Epithelial cell of esophagus (primary cell): ENCODE measurements at regions not wholly inside any gene's neighbourhood (a gene's known extent, or its start where the extent isn't known, plus 50 kb on each side); places are given as distances from the start of the nearest gene placed in this dataset.

ENCODE experiments used
- DNase-seq: peaks from one replicate; pipeline ENCODE4 v3.0.0; 2010; ENCODE audit warnings: low read depth
- H3K4me3 ChIP-seq: 2 replicates; pipeline ENCODE4 v1.5.1; 2011; ENCODE audit warnings: mild to moderate bottlenecking, low read length, control low read depth
- TF ChIP-seq, protein P1 (sequence below): IDR thresholded peaks from 2 replicates; pipeline ENCODE4 v1.5.1; 2011; ENCODE audit warnings: low read depth, mild to moderate bottlenecking, low read length, control low read depth, inconsistent platforms; ENCODE audit not compliant: insufficient read depth; ENCODE audit errors: missing control alignments

DNA sequence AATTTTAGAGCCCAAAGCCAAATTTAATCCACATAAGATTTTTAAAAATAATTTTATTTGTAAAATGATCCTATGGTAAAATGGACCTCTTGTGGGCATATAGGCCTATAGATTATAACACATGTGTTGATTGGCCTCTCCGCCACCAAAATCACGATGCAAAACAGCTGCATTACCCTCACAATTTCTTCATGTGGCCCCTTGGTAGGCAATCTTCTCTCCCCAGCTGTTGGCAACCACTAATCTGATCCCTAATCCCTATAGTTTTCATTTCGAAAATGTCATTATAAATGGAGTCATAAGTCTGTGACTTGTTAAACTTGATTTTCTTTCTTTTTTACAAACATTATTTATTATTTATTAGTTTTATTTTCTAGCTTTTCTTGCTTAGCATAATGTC lies 263.9 kb upstream of the SULF2 start:
- H3K4me3 ChIP-seq: no peak overlapping the region
- TF ChIP-seq, protein P1, sequence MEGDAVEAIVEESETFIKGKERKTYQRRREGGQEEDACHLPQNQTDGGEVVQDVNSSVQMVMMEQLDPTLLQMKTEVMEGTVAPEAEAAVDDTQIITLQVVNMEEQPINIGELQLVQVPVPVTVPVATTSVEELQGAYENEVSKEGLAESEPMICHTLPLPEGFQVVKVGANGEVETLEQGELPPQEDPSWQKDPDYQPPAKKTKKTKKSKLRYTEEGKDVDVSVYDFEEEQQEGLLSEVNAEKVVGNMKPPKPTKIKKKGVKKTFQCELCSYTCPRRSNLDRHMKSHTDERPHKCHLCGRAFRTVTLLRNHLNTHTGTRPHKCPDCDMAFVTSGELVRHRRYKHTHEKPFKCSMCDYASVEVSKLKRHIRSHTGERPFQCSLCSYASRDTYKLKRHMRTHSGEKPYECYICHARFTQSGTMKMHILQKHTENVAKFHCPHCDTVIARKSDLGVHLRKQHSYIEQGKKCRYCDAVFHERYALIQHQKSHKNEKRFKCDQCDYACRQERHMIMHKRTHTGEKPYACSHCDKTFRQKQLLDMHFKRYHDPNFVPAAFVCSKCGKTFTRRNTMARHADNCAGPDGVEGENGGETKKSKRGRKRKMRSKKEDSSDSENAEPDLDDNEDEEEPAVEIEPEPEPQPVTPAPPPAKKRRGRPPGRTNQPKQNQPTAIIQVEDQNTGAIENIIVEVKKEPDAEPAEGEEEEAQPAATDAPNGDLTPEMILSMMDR: no peak
- DNase-seq: no peak

DNA sequence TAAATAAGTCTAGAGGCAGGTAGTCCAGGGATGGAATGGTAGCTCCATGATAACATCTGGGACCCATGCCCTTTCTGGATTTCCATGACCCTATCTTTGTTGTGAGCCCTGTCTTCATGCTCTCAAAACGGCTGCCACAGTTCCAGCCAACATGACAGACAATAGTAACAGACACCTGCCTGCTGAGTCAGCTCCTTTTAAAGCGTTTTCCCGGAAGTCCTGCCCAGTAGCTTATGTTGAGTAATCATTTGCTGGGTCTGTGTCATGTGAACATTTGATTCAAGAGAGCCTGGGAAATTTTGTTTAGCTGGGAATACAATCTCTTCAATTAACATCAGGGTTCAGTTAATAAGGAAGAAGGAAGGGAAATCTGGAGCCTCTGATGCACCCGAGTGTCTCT lies 262.2 kb upstream of the SULF2 start:
- peak; percentile 27 for DNase-seq
- TF ChIP-seq, protein P1: no peak

DNA sequence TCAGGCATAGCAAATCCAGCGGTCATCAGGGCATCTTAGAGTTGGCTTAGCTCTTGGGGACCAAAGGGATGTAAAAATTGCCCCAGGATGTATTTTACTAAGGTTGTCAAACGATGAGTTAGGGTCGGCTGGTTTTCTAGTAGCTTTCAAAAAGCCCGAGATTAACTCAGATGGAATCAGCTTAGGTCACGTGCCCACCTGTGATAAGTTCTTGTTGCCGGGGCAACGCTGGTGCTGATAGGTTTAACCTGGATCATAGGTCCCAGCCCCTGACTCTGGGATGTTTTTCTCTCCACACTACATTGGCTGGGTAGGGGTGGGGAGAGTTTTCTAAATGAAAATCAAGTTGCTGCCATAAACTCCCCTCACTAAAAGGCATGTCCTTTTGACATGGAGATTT lies 257.3 kb upstream of the SULF2 start:
- DNase-seq: no peak
- TF ChIP-seq, protein P1: no peak
- no peak overlapping the region for H3K4me3 ChIP-seq

More for the DNA sequence above, 262.2 kb upstream of the SULF2 start:
- no peak overlapping the region for H3K4me3 ChIP-seq

DNA sequence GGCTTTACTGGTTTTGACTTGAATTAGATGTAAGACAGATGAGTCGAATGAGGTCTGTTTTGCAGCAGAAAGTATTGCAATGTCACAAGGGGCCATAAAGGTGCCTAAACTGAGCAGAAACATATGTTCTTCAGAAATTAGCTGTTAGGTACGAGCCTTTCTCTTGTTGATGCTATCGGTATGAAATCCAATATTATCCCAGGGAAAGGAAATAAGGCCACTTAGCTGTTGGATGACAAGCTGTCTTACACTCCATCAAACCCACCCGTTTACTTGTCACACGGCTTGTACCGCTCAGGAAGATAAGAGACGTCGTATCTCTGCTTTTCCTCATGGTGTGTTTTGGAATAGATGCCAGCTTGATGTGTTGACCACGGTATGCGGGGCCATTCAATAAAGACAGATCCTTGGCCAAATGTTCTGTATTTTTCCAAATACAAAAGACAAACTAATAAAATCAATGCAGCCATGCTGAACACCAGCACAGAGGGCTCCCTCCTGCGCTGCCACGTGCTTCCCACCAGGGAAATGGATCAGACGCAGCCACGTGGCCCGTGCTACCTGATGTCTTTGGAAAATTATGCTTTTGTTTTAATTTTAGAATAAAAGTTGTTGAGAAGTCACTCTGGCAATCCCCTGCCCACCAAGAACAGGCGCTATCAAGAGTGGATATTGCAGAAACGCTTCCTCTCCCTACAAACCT lies 255.9 kb upstream of the SULF2 start:
- TF ChIP-seq, protein P1: no peak
- DNase-seq: no peak
- H3K4me3 ChIP-seq: no peak overlapping the region

DNA sequence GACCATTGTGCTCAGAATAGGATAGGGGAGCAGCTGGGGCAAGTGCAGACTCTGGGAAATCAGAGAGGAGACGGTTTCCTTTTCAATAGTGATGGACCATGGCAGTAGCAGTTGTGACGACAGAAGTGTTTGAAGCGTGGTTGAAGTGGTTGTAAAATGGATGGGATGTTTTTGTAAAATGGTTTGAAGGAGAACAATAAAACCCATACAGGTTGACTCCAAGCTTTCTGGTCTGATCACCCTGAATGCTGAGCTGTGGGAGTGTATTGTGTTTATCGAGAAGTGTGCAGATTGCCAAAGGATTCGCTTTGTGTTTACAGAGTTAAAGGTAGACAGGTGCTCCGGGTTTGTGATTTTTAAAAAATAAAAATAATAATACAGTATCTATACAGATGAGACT lies 255.2 kb upstream of the SULF2 start:
- no peak for DNase-seq
- H3K4me3 ChIP-seq: no peak overlapping the region
- TF ChIP-seq, protein P1: no peak

DNA sequence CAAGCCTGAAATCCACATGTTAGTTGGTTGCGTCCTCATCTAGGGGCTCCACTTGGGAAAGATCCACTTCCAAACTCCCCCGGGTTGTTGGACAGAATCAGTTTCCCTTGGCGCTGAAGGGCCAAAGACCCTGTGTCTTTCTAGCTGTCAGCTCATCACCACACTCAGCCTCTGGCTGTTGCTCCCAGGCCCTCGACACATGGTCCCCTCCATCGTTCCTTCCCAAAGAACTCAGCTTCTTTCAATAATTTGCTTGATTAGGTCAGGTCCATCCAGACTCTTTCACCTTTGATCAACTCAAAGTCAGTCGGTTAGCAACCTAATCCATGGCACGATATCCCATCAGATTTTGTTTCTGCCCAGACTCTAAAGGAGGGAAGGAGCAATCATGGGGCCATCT lies 254.8 kb upstream of the SULF2 start:
- TF ChIP-seq, protein P1: no peak
- DNase-seq: no peak
- H3K4me3 ChIP-seq: no peak overlapping the region

DNA sequence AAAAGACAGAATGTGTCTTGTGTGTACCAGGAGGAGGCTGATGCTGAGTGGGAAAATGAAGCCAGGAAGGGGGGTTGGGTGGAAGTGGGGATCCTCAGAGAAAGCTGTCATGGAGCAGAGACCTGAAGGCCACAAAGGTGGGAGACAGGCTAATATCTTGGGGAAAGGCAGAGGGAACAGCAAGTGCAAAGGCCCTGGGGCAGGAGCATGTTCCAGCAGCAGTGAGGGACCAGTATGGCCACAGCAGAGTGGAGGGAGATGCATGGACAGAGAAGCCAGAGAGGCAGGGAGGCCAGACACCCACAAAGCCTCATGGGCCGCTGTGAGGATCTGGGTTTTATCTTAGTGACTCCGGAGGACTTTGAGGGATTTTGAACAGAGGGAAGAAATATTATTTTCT lies 254.2 kb upstream of the SULF2 start:
- DNase-seq: no peak
- no peak overlapping the region for H3K4me3 ChIP-seq
- TF ChIP-seq, protein P1: no peak
